Endothelial cell (in vitro differentiated cells): ENCODE measurements at regions not wholly inside any gene's neighbourhood (a gene's known extent, or its start where the extent isn't known, plus 50 kb on each side); places are given as distances from the start of the nearest gene placed in this dataset.

ENCODE experiments used
- DNase-seq: peaks from one replicate; pipeline ENCODE4 v3.0.0; 2021; ENCODE audit warnings: low spot score
- H3K27ac Mint-ChIP-seq: one replicate; pipeline ENCODE4 v1.8.0; 2021; ENCODE audit warnings: mixed read lengths, inconsistent platforms; ENCODE audit not compliant: unreplicated experiment
- H3K27me3 Mint-ChIP-seq: one replicate; pipeline ENCODE4 v1.8.0; 2021; ENCODE audit warnings: mild to moderate bottlenecking, moderate library complexity, mixed read lengths, inconsistent platforms; ENCODE audit not compliant: unreplicated experiment
- H3K36me3 Mint-ChIP-seq: one replicate; pipeline ENCODE4 v1.8.0; 2021; ENCODE audit warnings: mild to moderate bottlenecking, low read depth, mixed read lengths, inconsistent platforms; ENCODE audit not compliant: unreplicated experiment
- H3K4me1 Mint-ChIP-seq: one replicate; pipeline ENCODE4 v1.8.0; 2021; ENCODE audit warnings: mild to moderate bottlenecking, mixed read lengths, inconsistent platforms; ENCODE audit not compliant: unreplicated experiment
- H3K4me3 Mint-ChIP-seq: one replicate; pipeline ENCODE4 v1.8.0; 2021; ENCODE audit warnings: mild to moderate bottlenecking, mixed read lengths, inconsistent platforms; ENCODE audit not compliant: unreplicated experiment
- H3K9me3 Mint-ChIP-seq: one replicate; pipeline ENCODE4 v1.8.0; 2021; ENCODE audit warnings: mixed read lengths, inconsistent platforms; ENCODE audit not compliant: unreplicated experiment
- TF ChIP-seq, protein P1 (sequence below): fragments of 200-600 bp; sonication (generic); IDR thresholded peaks from one replicate; pipeline ENCODE4 v1.5.0; 2021; ENCODE audit warnings: antibody characterized with exemption; ENCODE audit not compliant: unreplicated experiment

DNA sequence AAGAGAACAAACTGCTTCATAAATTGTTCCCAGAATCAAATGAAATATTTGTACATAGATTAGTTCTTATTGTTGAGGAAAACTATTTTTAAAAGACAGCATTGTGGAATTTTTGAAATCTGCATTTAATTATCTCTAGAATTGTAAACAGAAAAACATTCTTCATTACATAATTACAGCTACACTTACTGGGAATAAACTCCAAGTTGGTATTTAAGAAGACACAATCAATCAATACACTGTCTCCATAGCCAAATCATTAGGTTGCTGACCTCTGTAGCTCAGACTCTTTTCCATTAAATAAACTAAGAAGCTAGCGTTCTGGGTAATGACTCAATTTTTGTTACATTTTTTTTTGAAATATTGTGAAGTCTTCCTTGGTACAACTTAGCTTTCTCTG lies 70.2 kb upstream of the PIEZO2 start:
- TF ChIP-seq, protein P1, sequence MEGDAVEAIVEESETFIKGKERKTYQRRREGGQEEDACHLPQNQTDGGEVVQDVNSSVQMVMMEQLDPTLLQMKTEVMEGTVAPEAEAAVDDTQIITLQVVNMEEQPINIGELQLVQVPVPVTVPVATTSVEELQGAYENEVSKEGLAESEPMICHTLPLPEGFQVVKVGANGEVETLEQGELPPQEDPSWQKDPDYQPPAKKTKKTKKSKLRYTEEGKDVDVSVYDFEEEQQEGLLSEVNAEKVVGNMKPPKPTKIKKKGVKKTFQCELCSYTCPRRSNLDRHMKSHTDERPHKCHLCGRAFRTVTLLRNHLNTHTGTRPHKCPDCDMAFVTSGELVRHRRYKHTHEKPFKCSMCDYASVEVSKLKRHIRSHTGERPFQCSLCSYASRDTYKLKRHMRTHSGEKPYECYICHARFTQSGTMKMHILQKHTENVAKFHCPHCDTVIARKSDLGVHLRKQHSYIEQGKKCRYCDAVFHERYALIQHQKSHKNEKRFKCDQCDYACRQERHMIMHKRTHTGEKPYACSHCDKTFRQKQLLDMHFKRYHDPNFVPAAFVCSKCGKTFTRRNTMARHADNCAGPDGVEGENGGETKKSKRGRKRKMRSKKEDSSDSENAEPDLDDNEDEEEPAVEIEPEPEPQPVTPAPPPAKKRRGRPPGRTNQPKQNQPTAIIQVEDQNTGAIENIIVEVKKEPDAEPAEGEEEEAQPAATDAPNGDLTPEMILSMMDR, result no peak
- peaks cover 4% of the 10 kb centered on the region for H3K4me1 Mint-ChIP-seq
- no peak overlapping the region for H3K4me3 Mint-ChIP-seq
- DNase-seq, result no peak
- H3K9me3 Mint-ChIP-seq, result no peaks in the 10 kb centered on the region
- H3K27me3 Mint-ChIP-seq, result no peaks in the 10 kb centered on the region
- no peaks in the 10 kb centered on the region for H3K36me3 Mint-ChIP-seq
- no peak overlapping the region for H3K27ac Mint-ChIP-seq

DNA sequence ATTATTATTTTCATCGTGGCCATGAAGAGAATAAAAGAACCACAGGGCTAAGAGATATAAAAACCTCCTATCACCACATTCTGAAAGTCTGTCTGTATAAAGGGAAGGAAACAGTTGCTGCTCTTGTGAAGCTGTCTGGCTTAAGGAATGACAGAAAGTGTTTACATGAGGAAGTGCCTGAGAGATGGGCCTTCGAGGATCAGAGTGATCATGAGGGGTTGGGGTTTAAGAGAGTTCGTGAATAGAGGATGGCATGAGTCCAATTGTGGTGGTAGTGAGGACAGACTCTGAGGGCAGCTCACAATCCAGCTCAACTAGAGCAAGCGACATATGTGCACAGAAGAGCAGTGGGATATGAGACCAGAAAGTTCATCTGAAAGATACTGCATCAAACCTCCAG lies 65.8 kb upstream of the PIEZO2 start:
- H3K27me3 Mint-ChIP-seq, result no peaks in the 10 kb centered on the region
- no peaks in the 10 kb centered on the region for H3K9me3 Mint-ChIP-seq
- no peaks in the 10 kb centered on the region for H3K36me3 Mint-ChIP-seq
- peaks cover 4% of the 10 kb centered on the region for H3K4me1 Mint-ChIP-seq
- H3K27ac Mint-ChIP-seq, result no peak overlapping the region
- H3K4me3 Mint-ChIP-seq, result no peak overlapping the region
- TF ChIP-seq, protein P1, result no peak
- DNase-seq, result no peak

DNA sequence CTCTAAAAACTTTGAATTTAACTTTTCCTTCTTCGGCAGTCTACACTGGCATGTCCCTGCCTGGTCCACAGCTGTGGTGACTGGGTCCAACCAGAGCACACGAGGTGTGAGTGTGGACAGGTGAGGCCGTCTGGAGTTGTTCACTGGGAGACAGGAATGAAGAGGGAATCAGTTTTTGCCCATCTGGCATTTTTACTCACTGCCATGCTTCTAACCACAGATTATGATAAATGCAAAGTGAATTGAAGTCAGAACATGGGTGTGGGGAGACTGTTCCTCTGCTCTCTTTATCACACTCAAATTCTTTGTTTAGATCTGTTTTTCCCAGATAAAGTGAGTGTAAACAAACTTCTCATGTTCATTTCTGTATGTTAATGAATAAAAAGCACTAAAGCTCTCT lies 54.7 kb upstream of the PIEZO2 start:
- TF ChIP-seq, protein P1, result no peak
- Mint-ChIP-seq H3K27ac (no peak overlapping the region), H3K4me3 (no peak overlapping the region), H3K4me1 (no peaks in the 10 kb centered on the region), H3K27me3 (peaks cover 2% of the 10 kb centered on the region), H3K36me3 (no peaks in the 10 kb centered on the region), H3K9me3 (no peaks in the 10 kb centered on the region)
- DNase-seq, result no peak

DNA sequence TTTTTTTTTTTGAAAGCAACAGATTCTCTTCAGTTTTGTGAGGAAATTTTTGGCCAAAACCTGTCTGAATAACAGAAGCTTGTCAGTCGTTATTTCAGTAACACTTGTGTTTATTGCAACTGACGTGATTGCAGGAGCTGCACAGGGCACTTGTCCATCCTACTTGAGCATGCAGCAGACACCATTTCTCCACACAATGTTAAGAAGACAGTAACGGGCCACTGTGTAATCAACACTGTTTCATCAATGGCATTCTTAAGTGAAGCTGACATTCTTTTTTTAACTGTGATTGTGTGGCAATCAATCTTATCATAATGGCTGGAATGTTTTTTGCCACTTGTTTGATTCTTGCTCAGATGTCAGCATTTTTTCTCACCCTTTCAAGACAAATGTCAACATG lies 50.1 kb upstream of the PIEZO2 start:
- H3K27me3 Mint-ChIP-seq, result no peaks in the 10 kb centered on the region
- H3K9me3 Mint-ChIP-seq, result no peaks in the 10 kb centered on the region
- H3K4me3 Mint-ChIP-seq, result no peak overlapping the region
- TF ChIP-seq, protein P1, result no peak
- no peak for DNase-seq
- peaks cover 5% of the 10 kb centered on the region for H3K4me1 Mint-ChIP-seq
- no peak overlapping the region for H3K27ac Mint-ChIP-seq
- no peaks in the 10 kb centered on the region for H3K36me3 Mint-ChIP-seq
